ENCODE measurements at regions not wholly inside any gene's neighbourhood (a gene's known extent, or its start where the extent isn't known, plus 50 kb on each side); places are given as distances from the start of the nearest gene placed in this dataset.

- no peak overlapping the region for H3K27ac ChIP-seq (ENCODE audit: low read depth, low read length)
- no peak overlapping the region for H3K4me3 ChIP-seq (ENCODE audit: low read depth, low read length)
- ChIA-PET CTCF (interaction anchor here (1.3 kb wide), 1 partner anchor 248 kb away, joined by 5 read pairs; no protein-coding TSS in a partner anchor), POLR2A (interaction anchor here (0.6 to 0.8 kb wide), 3 partner anchors 14 to 199 kb away, joined by 3 to 4 read pairs (median 4); no protein-coding TSS in a partner anchor)
- H3K9me3 ChIP-seq (ENCODE audit: control insufficient read depth, insufficient read depth, low read length): no peaks in the 10 kb centered on the region
- TF ChIP-seq CTCF (IDR thresholded peaks at IDR 0.05; ENCODE audit: low read depth, low read length): no peak
- no peaks in the 10 kb centered on the region for H3K27me3 ChIP-seq (ENCODE audit: control insufficient read depth, insufficient read depth, low read length)
- DNase-seq (ENCODE audit: low read depth, low spot score): no peak
These were observed 207.9 kb downstream of the GLI2 start for GRCh38 chr2:120943403-120944034.

GRCh38 chr2:120944575-120944974 lies 208.9 kb downstream of the GLI2 start:
- no peak for TF ChIP-seq CTCF (IDR thresholded peaks at IDR 0.05; ENCODE audit: low read depth, low read length)
- Histone ChIP-seq H3K9me3 (ENCODE audit: control insufficient read depth, insufficient read depth, low read length) (no peaks in the 10 kb centered on the region), H3K27me3 (ENCODE audit: control insufficient read depth, insufficient read depth, low read length) (no peaks in the 10 kb centered on the region), H3K27ac (ENCODE audit: low read depth, low read length) (no peak overlapping the region), H3K4me3 (ENCODE audit: low read depth, low read length) (no peak overlapping the region)
- CTCF ChIA-PET: interaction anchor here (1.3 kb wide), 1 partner anchor 249 kb away, joined by 5 read pairs; no protein-coding TSS in a partner anchor
- no peak for DNase-seq (ENCODE audit: low read depth, low spot score)
- POLR2A ChIA-PET: no interaction called here

GRCh38 chr2:120945091-120945490 lies 209.4 kb downstream of the GLI2 start:
- DNase-seq (ENCODE audit: low read depth, low spot score): no peak
- Histone ChIP-seq H3K4me3 (ENCODE audit: low read depth, low read length) (no peak overlapping the region), H3K9me3 (ENCODE audit: control insufficient read depth, insufficient read depth, low read length) (no peaks in the 10 kb centered on the region), H3K27me3 (ENCODE audit: control insufficient read depth, insufficient read depth, low read length) (no peaks in the 10 kb centered on the region), H3K27ac (ENCODE audit: low read depth, low read length) (no peak overlapping the region)
- TF ChIP-seq CTCF (IDR thresholded peaks at IDR 0.05; ENCODE audit: low read depth, low read length): no peak
- POLR2A ChIA-PET: no interaction called here
- CTCF ChIA-PET: no interaction called here

- no peak overlapping the region for H3K27ac ChIP-seq (ENCODE audit: low read depth, low read length)
- H3K27me3 ChIP-seq (ENCODE audit: control insufficient read depth, insufficient read depth, low read length): no peaks in the 10 kb centered on the region
- no peak for DNase-seq (ENCODE audit: low read depth, low spot score)
- CTCF ChIA-PET: no interaction called here
- H3K9me3 ChIP-seq (ENCODE audit: control insufficient read depth, insufficient read depth, low read length): no peaks in the 10 kb centered on the region
- POLR2A ChIA-PET: no interaction called here
- no peak for TF ChIP-seq CTCF (IDR thresholded peaks at IDR 0.05; ENCODE audit: low read depth, low read length)
- H3K4me3 ChIP-seq (ENCODE audit: low read depth, low read length): no peak overlapping the region
These were observed 210.3 kb downstream of the GLI2 start for GRCh38 chr2:120945832-120946499.

- no peak overlapping the region for H3K27ac ChIP-seq (ENCODE audit: low read depth, low read length)
- ChIA-PET POLR2A (no interaction called here), CTCF (no interaction called here)
- no peaks in the 10 kb centered on the region; the same call in none of the 2 replicates for H3K9me3 ChIP-seq (ENCODE audit: control insufficient read depth, insufficient read depth, low read length)
- no peak for DNase-seq (ENCODE audit: low read depth, low spot score)
- no peaks in the 10 kb centered on the region for H3K27me3 ChIP-seq (ENCODE audit: control insufficient read depth, insufficient read depth, low read length)
- no peak for TF ChIP-seq CTCF (IDR thresholded peaks at IDR 0.05; ENCODE audit: low read depth, low read length)
- no peak overlapping the region for H3K4me3 ChIP-seq (ENCODE audit: low read depth, low read length)
These were observed 211.7 kb downstream of the GLI2 start for GRCh38 chr2:120947327-120947726.

Measured in AG04450 (cell line).